T-helper 1 cell treated with Interleukin-12 subunit alpha and Interleukin-12 subunit beta and Interleukin-4 antibody, amounts not matched to agents 30 μg/mL and 1 μg/mL, for 36 hours (primary cell): ENCODE measurements at regions not wholly inside any gene's neighbourhood (a gene's known extent, or its start where the extent isn't known, plus 50 kb on each side); places are given as distances from the start of the nearest gene placed in this dataset.

ENCODE experiments used
- H3K27ac Mint-ChIP-seq: one replicate; pipeline ENCODE4 v1.8.0; 2021; ENCODE audit warnings: mild to moderate bottlenecking, mixed read lengths
- H3K27me3 Mint-ChIP-seq: one replicate; pipeline ENCODE4 v1.8.0; 2021; ENCODE audit warnings: low read depth, mixed read lengths
- H3K36me3 Mint-ChIP-seq: one replicate; pipeline ENCODE4 v1.8.0; 2021; ENCODE audit warnings: low read depth, mixed read lengths
- H3K4me1 Mint-ChIP-seq: one replicate; pipeline ENCODE4 v1.8.0; 2021; ENCODE audit warnings: low read depth, mixed read lengths
- H3K4me3 Mint-ChIP-seq: one replicate; pipeline ENCODE4 v1.8.0; 2021; ENCODE audit warnings: mild to moderate bottlenecking, moderate library complexity, mixed read lengths
- H3K9me3 Mint-ChIP-seq: one replicate; pipeline ENCODE4 v1.8.0; 2021; ENCODE audit warnings: mixed read lengths

GRCh38 chr10:129307141-129307540, 159.9 kb upstream of the MGMT start:
- Mint-ChIP-seq H3K27me3 (no peaks in the 10 kb centered on the region), H3K4me3 (no peak overlapping the region)

GRCh38 chr10:129308953-129309564, 158.0 kb upstream of the MGMT start:
- Mint-ChIP-seq H3K4me1 (no peaks in the 10 kb centered on the region), H3K9me3 (no peaks in the 10 kb centered on the region), H3K27me3 (no peaks in the 10 kb centered on the region), H3K27ac (no peak overlapping the region), H3K36me3 (no peaks in the 10 kb centered on the region), H3K4me3 (no peak overlapping the region)

More at GRCh38 chr10:129307141-129307540, 159.9 kb upstream of the MGMT start:
- Mint-ChIP-seq H3K4me1 (no peaks in the 10 kb centered on the region), H3K36me3 (no peaks in the 10 kb centered on the region), H3K27ac (no peak overlapping the region), H3K9me3 (no peaks in the 10 kb centered on the region)

- Mint-ChIP-seq H3K4me3 (no peak overlapping the region), H3K27ac (no peak overlapping the region), H3K4me1 (no peaks in the 10 kb centered on the region), H3K9me3 (no peaks in the 10 kb centered on the region), H3K36me3 (no peaks in the 10 kb centered on the region), H3K27me3 (no peaks in the 10 kb centered on the region)
Measured at GRCh38 chr10:129309565-129309964, 157.5 kb upstream of the MGMT start.

GRCh38 chr10:129310881-129311280, 156.2 kb upstream of the MGMT start:
- Mint-ChIP-seq H3K9me3 (peaks cover 3% of the 10 kb centered on the region), H3K36me3 (no peaks in the 10 kb centered on the region), H3K4me1 (no peaks in the 10 kb centered on the region), H3K4me3 (no peak overlapping the region), H3K27me3 (no peaks in the 10 kb centered on the region), H3K27ac (no peak overlapping the region)

- peaks cover 11% of the 10 kb centered on the region for H3K9me3 Mint-ChIP-seq
- H3K27ac Mint-ChIP-seq: no peak overlapping the region
- H3K27me3 Mint-ChIP-seq: no peaks in the 10 kb centered on the region
- no peak overlapping the region for H3K4me3 Mint-ChIP-seq
- no peaks in the 10 kb centered on the region for H3K36me3 Mint-ChIP-seq
- peaks cover 2% of the 10 kb centered on the region for H3K4me1 Mint-ChIP-seq
Measured at GRCh38 chr10:129319934-129320333, 147.1 kb upstream of the MGMT start.

- Mint-ChIP-seq H3K36me3 (no peaks in the 10 kb centered on the region), H3K27ac (no peak overlapping the region), H3K27me3 (no peaks in the 10 kb centered on the region), H3K4me3 (no peak overlapping the region), H3K4me1 (peaks cover 2% of the 10 kb centered on the region), H3K9me3 (peaks cover 8% of the 10 kb centered on the region)
Measured at GRCh38 chr10:129320340-129320739, 146.7 kb upstream of the MGMT start.

GRCh38 chr10:129321727-129322126, 145.3 kb upstream of the MGMT start:
- H3K4me1 Mint-ChIP-seq: peaks cover 2% of the 10 kb centered on the region
- H3K27me3 Mint-ChIP-seq: no peaks in the 10 kb centered on the region
- H3K9me3 Mint-ChIP-seq: peaks cover under 1% of the 10 kb centered on the region
- no peak overlapping the region for H3K27ac Mint-ChIP-seq
- no peaks in the 10 kb centered on the region for H3K36me3 Mint-ChIP-seq
- H3K4me3 Mint-ChIP-seq: no peak overlapping the region

GRCh38 chr10:129322933-129323820, 143.9 kb upstream of the MGMT start:
- Mint-ChIP-seq H3K9me3 (no peaks in the 10 kb centered on the region), H3K4me3 (no peak overlapping the region), H3K36me3 (no peaks in the 10 kb centered on the region), H3K4me1 (peaks cover 2% of the 10 kb centered on the region), H3K27ac (no peak overlapping the region), H3K27me3 (no peaks in the 10 kb centered on the region)

- Mint-ChIP-seq H3K4me3 (no peak overlapping the region), H3K27ac (no peak overlapping the region), H3K9me3 (no peaks in the 10 kb centered on the region), H3K36me3 (no peaks in the 10 kb centered on the region), H3K4me1 (peaks cover 2% of the 10 kb centered on the region), H3K27me3 (no peaks in the 10 kb centered on the region)
Measured at GRCh38 chr10:129323879-129324278, 143.2 kb upstream of the MGMT start.

GRCh38 chr10:129325893-129326292, 141.1 kb upstream of the MGMT start:
- no peaks in the 10 kb centered on the region for H3K36me3 Mint-ChIP-seq
- no peaks in the 10 kb centered on the region for H3K4me1 Mint-ChIP-seq
- no peak overlapping the region for H3K27ac Mint-ChIP-seq
- no peaks in the 10 kb centered on the region for H3K27me3 Mint-ChIP-seq
- no peaks in the 10 kb centered on the region for H3K9me3 Mint-ChIP-seq
- H3K4me3 Mint-ChIP-seq: no peak overlapping the region

GRCh38 chr10:129328546-129328945, 138.5 kb upstream of the MGMT start:
- Mint-ChIP-seq H3K9me3 (no peaks in the 10 kb centered on the region), H3K27ac (no peak overlapping the region), H3K4me3 (no peak overlapping the region), H3K36me3 (no peaks in the 10 kb centered on the region), H3K4me1 (no peaks in the 10 kb centered on the region), H3K27me3 (no peaks in the 10 kb centered on the region)

- peaks cover 3% of the 10 kb centered on the region for H3K27me3 Mint-ChIP-seq
- no peaks in the 10 kb centered on the region for H3K36me3 Mint-ChIP-seq
- H3K4me3 Mint-ChIP-seq: no peak overlapping the region
- H3K9me3 Mint-ChIP-seq: no peaks in the 10 kb centered on the region
- no peaks in the 10 kb centered on the region for H3K4me1 Mint-ChIP-seq
- H3K27ac Mint-ChIP-seq: no peak overlapping the region
Measured at GRCh38 chr10:129329385-129330055, 137.5 kb upstream of the MGMT start.

- H3K27ac Mint-ChIP-seq: no peak overlapping the region
- H3K9me3 Mint-ChIP-seq: no peaks in the 10 kb centered on the region
- peaks cover 3% of the 10 kb centered on the region for H3K27me3 Mint-ChIP-seq
- no peak overlapping the region for H3K4me3 Mint-ChIP-seq
- no peaks in the 10 kb centered on the region for H3K36me3 Mint-ChIP-seq
- H3K4me1 Mint-ChIP-seq: no peaks in the 10 kb centered on the region
Measured at GRCh38 chr10:129330211-129330610, 136.8 kb upstream of the MGMT start.

GRCh38 chr10:129331207-129331838, 135.7 kb upstream of the MGMT start:
- Mint-ChIP-seq H3K27me3 (peaks cover 3% of the 10 kb centered on the region), H3K36me3 (no peaks in the 10 kb centered on the region), H3K27ac (no peak overlapping the region), H3K4me1 (no peaks in the 10 kb centered on the region), H3K9me3 (no peaks in the 10 kb centered on the region), H3K4me3 (no peak overlapping the region)
